Mucosa of rectum (tissue), 2 donors: ENCODE measurements at regions not wholly inside any gene's neighbourhood (a gene's known extent, or its start where the extent isn't known, plus 50 kb on each side); places are given as distances from the start of the nearest gene placed in this dataset.

Source experiments
- H3K27ac ChIP-seq, 2 donors: one replicate each; pipeline ENCODE4 v1.7.0; 2013; ENCODE audit warnings: inconsistent platforms in 2 of 2, low read depth in 2 of 2, low read length in 2 of 2
- H3K27me3 ChIP-seq, 2 donors: one replicate each; pipeline ENCODE4 v1.7.0; 2013; ENCODE audit warnings: low read length in 2 of 2; ENCODE audit not compliant: control insufficient read depth in 2 of 2, insufficient read depth in 2 of 2
- H3K36me3 ChIP-seq, 2 donors: one replicate each; pipeline ENCODE4 v1.7.0; 2013; ENCODE audit warnings: low read length in 2 of 2; ENCODE audit not compliant: control insufficient read depth in 2 of 2, insufficient read depth in 2 of 2
- H3K4me1 ChIP-seq, 2 donors: one replicate each; pipeline ENCODE4 v1.7.0; 2013; ENCODE audit warnings: low read length in 2 of 2, mild to moderate bottlenecking in 1 of 2; ENCODE audit not compliant: control insufficient read depth in 2 of 2, insufficient read depth in 2 of 2
- H3K4me3 ChIP-seq, 2 donors: one replicate each; pipeline ENCODE4 v1.7.0; 2013; ENCODE audit warnings: low read length in 2 of 2
- H3K9ac ChIP-seq, 2 donors: one replicate each; pipeline ENCODE4 v1.7.0; 2013; ENCODE audit warnings: low read length in 2 of 2, low read depth in 1 of 2, mild to moderate bottlenecking in 1 of 2
- H3K9me3 ChIP-seq, 2 donors: one replicate each; pipeline ENCODE4 v1.7.0; 2013; ENCODE audit warnings: low read length in 2 of 2; ENCODE audit not compliant: control insufficient read depth in 2 of 2
- donor health status: healthy.
- donor health status: Normal muscosa, but diverticular disease.

DNA sequence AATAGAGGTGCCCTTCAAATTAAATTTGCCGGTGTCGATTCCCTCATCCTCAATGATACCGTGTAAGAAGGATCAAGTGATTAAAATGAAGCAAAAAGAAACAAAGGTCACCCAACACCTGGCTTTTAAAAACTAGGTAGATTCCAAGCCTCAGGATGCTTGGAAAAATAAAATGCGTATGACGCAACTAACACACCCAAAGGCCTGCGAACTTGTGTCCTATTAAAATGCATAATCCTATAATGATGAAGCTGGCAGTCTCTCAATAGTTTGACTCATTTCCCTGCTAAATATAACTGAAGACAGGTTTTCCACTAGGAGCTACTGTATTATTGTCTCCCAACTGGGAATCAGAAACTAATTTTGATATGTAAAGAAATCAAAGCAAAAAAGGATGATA lies 263.2 kb downstream of the DHX15 start:
- Histone ChIP-seq H3K9me3 (no peaks in the 10 kb centered on the region), H3K27me3 (no peaks in the 10 kb centered on the region), H3K4me3 (no peak overlapping the region), H3K4me1 (no peaks in the 10 kb centered on the region), H3K27ac (no peak overlapping the region), H3K36me3 (no peaks in the 10 kb centered on the region), H3K9ac (no peak overlapping the region)

DNA sequence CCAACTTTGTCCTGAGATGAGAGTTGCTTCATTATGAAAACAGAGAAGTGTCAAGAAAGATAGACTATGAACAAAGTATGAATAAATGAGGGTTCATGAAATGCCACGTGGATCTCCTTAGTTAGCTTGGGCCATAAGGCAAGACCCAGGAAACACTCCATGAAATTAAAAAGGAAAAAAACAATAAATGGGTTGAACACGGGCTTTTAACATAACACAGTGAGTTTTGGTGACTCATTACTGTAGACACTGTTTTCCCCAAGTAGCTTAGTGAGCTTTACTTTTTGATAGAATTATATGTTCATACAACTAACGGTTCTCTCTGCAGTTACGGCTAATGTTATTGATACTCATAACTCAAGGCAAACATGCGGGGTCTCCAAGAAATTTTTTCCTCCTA lies 265.0 kb downstream of the DHX15 start:
- Histone ChIP-seq H3K4me3 (no peak overlapping the region), H3K27me3 (no peaks in the 10 kb centered on the region), H3K36me3 (no peaks in the 10 kb centered on the region), H3K9ac (no peak overlapping the region), H3K9me3 (no peaks in the 10 kb centered on the region), H3K27ac (no peak overlapping the region), H3K4me1 (no peaks in the 10 kb centered on the region)

DNA sequence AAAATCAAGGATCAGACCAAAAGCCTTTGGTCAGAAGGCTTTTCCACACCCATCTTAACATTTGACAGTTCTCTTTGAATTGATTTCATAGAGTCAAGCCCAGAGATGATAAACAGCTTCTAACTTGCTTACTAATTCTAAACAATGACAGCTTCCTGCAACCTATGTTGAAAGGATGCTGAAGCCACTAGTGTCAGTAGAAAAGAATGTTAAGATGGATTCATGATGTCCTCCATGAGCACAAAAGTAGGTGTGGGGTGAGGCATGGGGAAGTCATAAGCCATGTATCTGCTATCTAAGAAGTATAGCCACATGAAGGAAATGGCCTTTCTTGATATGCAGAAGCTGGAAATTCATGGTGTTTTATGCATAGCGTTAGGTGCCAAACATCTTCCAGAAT lies 269.3 kb downstream of the DHX15 start:
- Histone ChIP-seq H3K27ac (no peak overlapping the region), H3K36me3 (no peaks in the 10 kb centered on the region), H3K9me3 (no peaks in the 10 kb centered on the region), H3K4me3 (no peak overlapping the region), H3K4me1 (no peaks in the 10 kb centered on the region), H3K9ac (no peak overlapping the region), H3K27me3 (no peaks in the 10 kb centered on the region)

DNA sequence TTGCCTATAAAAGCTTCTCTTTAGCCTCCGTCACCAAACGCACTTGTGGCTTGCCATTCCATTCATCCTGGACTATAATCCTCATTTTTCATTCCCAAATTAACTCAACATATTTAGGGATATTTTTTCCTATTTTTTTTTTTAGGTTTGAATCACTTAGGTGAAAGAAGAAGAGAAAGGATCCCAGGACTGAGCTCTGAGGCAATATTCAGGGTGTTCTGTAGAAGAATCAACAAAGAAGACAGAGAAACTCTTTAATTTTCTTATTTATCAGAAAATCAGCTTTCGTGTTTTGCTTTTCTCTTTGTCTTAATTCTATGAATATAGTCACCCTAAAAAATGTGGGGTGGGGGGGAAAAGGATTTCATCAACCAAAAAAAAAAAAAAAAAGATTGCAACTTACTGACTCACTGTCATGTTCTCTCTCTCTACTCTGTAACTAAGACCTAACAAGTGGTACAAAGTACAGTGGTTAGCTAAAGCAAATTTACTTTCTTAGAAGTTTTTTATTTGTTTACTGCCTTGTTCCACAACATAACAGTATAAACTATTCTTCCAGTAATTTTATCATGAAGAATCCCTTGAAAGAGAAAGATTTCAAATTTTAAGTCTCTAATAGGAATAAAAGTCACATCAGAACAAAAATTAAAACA lies 272.0 kb downstream of the DHX15 start:
- H3K36me3 ChIP-seq = no peaks in the 10 kb centered on the region
- no peaks in the 10 kb centered on the region for H3K27me3 ChIP-seq
- H3K4me1 ChIP-seq = no peaks in the 10 kb centered on the region
- H3K9ac ChIP-seq = no peak overlapping the region
- no peak overlapping the region for H3K4me3 ChIP-seq
- no peaks in the 10 kb centered on the region for H3K9me3 ChIP-seq
- H3K27ac ChIP-seq = no peak overlapping the region

DNA sequence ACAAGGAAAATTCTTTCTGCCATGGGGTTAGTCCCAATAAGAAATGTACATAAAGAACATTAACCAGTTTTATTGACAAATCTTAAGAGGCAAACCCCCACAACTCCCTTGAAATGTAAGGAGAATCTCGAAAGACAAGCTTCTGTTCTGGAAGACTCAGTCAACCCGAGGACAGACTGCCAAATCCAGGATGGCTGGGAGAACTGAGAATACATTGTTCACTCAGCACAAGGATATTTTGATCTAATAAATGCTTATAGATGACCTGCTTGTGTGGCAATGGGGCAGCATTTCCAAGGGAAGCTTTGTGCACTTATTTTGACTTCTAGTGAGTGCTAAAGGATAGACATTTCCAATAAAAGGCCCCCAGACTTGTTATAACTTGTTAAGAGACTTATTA lies 280.4 kb downstream of the DHX15 start:
- Histone ChIP-seq H3K9ac (no peak overlapping the region), H3K27me3 (no peaks in the 10 kb centered on the region), H3K4me3 (no peak overlapping the region), H3K36me3 (no peaks in the 10 kb centered on the region), H3K4me1 (no peaks in the 10 kb centered on the region), H3K27ac (no peak overlapping the region), H3K9me3 (no peaks in the 10 kb centered on the region)

DNA sequence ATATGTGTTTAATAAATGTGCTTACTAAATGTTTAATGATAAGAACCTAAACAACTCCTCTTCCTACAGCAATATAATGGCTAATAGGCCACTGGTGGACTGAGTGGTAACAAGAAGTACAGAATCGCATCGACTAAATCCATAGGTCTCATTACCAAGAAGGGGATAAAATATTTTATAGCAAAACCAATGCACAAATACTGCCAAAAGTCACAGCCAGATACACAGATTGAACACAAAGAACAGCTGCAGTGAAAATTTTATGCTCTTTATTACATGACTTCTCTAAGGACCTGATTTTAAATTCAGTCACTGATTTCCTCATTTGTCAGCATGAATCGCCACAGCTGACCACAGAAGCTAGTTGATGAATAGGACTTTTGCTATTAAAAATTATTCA lies 285.4 kb downstream of the DHX15 start:
- Histone ChIP-seq H3K4me3 (no peak overlapping the region), H3K9me3 (no peaks in the 10 kb centered on the region), H3K36me3 (no peaks in the 10 kb centered on the region), H3K4me1 (no peaks in the 10 kb centered on the region), H3K27ac (no peak overlapping the region), H3K27me3 (no peaks in the 10 kb centered on the region), H3K9ac (no peak overlapping the region)

- Histone ChIP-seq H3K27ac (no peak overlapping the region), H3K4me1 (no peaks in the 10 kb centered on the region), H3K9me3 (no peaks in the 10 kb centered on the region)
Observed at GRCh38 chr4:24287096-24287495, 297.3 kb downstream of the DHX15 start.

DNA sequence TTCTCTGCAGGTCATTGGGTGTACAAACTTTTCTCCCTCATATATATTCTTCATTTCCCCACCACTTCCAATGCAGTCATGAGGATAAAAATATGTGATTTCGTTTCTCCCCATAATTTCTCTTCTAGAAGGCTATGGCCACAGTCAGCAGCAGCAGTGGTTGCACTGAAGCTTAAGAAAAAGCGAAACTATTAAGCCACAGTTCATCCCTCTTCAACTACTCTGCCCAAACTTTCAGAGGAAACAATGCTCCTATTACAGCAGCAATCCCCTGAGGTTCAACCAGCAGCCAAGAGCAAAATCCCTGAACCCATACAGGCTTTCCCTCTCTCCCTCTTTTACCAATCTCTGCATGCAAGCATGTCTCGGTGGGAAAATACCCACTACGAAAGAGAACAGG lies 298.6 kb downstream of the DHX15 start:
- H3K9ac ChIP-seq = no peak overlapping the region
- no peak overlapping the region for H3K4me3 ChIP-seq
- no peaks in the 10 kb centered on the region for H3K9me3 ChIP-seq
- H3K4me1 ChIP-seq = no peaks in the 10 kb centered on the region
- H3K36me3 ChIP-seq = no peaks in the 10 kb centered on the region
- no peaks in the 10 kb centered on the region for H3K27me3 ChIP-seq
- H3K27ac ChIP-seq = no peak overlapping the region

More at GRCh38 chr4:24287096-24287495, 297.3 kb downstream of the DHX15 start:
- no peak overlapping the region for H3K9ac ChIP-seq
- no peaks in the 10 kb centered on the region for H3K27me3 ChIP-seq
- no peaks in the 10 kb centered on the region for H3K36me3 ChIP-seq
- H3K4me3 ChIP-seq = no peak overlapping the region

GRCh38 chr4:24282446-24282845 lies 301.9 kb downstream of the DHX15 start:
- no peak overlapping the region for H3K4me3 ChIP-seq
- no peaks in the 10 kb centered on the region for H3K27me3 ChIP-seq
- H3K9me3 ChIP-seq = no peaks in the 10 kb centered on the region
- H3K9ac ChIP-seq = no peak overlapping the region
- H3K4me1 ChIP-seq = no peaks in the 10 kb centered on the region
- H3K27ac ChIP-seq = no peak overlapping the region
- H3K36me3 ChIP-seq = no peaks in the 10 kb centered on the region

GRCh38 chr4:24279911-24280375 lies 304.4 kb downstream of the DHX15 start:
- no peaks in the 10 kb centered on the region for H3K9me3 ChIP-seq
- no peaks in the 10 kb centered on the region for H3K27me3 ChIP-seq
- no peak overlapping the region for H3K9ac ChIP-seq
- H3K27ac ChIP-seq = no peak overlapping the region
- H3K4me3 ChIP-seq = no peak overlapping the region
- no peaks in the 10 kb centered on the region for H3K4me1 ChIP-seq
- H3K36me3 ChIP-seq = no peaks in the 10 kb centered on the region

- no peaks in the 10 kb centered on the region for H3K27me3 ChIP-seq
- H3K4me3 ChIP-seq = no peak overlapping the region
- H3K4me1 ChIP-seq = no peaks in the 10 kb centered on the region
- H3K9ac ChIP-seq = no peak overlapping the region
- H3K36me3 ChIP-seq = no peaks in the 10 kb centered on the region
- H3K27ac ChIP-seq = no peak overlapping the region
- H3K9me3 ChIP-seq = no peaks in the 10 kb centered on the region
Observed at GRCh38 chr4:24279469-24279868, 304.9 kb downstream of the DHX15 start.
